AG04450 (cell line): ENCODE measurements at regions not wholly inside any gene's neighbourhood (a gene's known extent, or its start where the extent isn't known, plus 50 kb on each side); places are given as distances from the start of the nearest gene placed in this dataset.

ENCODE experiments used
- CTCF ChIA-PET: fragments of 300-600, 350-600 bp; formaldehyde crosslinking; extraction: SDS; loops from one replicate; lab custom pipeline; 2022; ENCODE audit warnings: antibody characterized with exemption, inconsistent platforms; lab: Charles Lee
- POLR2A ChIA-PET: fragments of 350-600 bp; formaldehyde crosslinking; extraction: SDS; loops from one replicate; lab custom pipeline; 2021; ENCODE audit warnings: antibody characterized with exemption, inconsistent platforms; lab: Yijun Ruan, JAX
- DNase-seq: peaks from one replicate; pipeline ENCODE4 v3.0.0-alpha.2; 2011; ENCODE audit warnings: low read depth, low spot score
- H3K27ac ChIP-seq: one replicate; pipeline ENCODE4 v1.5.1; 2012; ENCODE audit warnings: low read depth, low read length, control low read depth
- H3K27me3 ChIP-seq: one replicate; pipeline ENCODE4 v1.6.0; 2012; ENCODE audit warnings: low read length; ENCODE audit not compliant: control insufficient read depth, insufficient read depth
- H3K4me3 ChIP-seq: 2 replicates; pipeline ENCODE4 v1.5.1; 2011; ENCODE audit warnings: mild to moderate bottlenecking, low read depth, low read length, control low read depth
- H3K9me3 ChIP-seq: 2 replicates; pipeline ENCODE4 v1.5.1; 2012; ENCODE audit warnings: low read length; ENCODE audit not compliant: control insufficient read depth, insufficient read depth
- CTCF ChIP-seq: IDR thresholded peaks from 2 replicates; pipeline ENCODE4 v1.5.1; 2011; ENCODE audit warnings: low read depth, low read length, control low read depth, inconsistent platforms

GRCh38 chrX:40439625-40440532 is 140.9 kb upstream of the ATP6AP2 start:
- no peaks in the 10 kb centered on the region for H3K9me3 ChIP-seq
- CTCF ChIA-PET, result no interaction called here

GRCh38 chrX:40437348-40437747 is 143.4 kb upstream of the ATP6AP2 start:
- DNase-seq, result no peak
- no peak overlapping the region for H3K27ac ChIP-seq
- ChIA-PET CTCF (no interaction called here), POLR2A (no interaction called here)
- H3K27me3 ChIP-seq, result no peaks in the 10 kb centered on the region
- H3K4me3 ChIP-seq, result no peak overlapping the region
- TF ChIP-seq CTCF, result no peak
- no peaks in the 10 kb centered on the region for H3K9me3 ChIP-seq

More at GRCh38 chrX:40439625-40440532, 140.9 kb upstream of the ATP6AP2 start:
- TF ChIP-seq CTCF, result no peak
- DNase-seq, result no peak
- Histone ChIP-seq H3K27ac (no peak overlapping the region), H3K4me3 (no peak overlapping the region), H3K27me3 (no peaks in the 10 kb centered on the region)
- POLR2A ChIA-PET, result no interaction called here

GRCh38 chrX:40434947-40435346 is 145.8 kb upstream of the ATP6AP2 start:
- TF ChIP-seq CTCF, result no peak
- CTCF ChIA-PET, result no interaction called here

DNA sequence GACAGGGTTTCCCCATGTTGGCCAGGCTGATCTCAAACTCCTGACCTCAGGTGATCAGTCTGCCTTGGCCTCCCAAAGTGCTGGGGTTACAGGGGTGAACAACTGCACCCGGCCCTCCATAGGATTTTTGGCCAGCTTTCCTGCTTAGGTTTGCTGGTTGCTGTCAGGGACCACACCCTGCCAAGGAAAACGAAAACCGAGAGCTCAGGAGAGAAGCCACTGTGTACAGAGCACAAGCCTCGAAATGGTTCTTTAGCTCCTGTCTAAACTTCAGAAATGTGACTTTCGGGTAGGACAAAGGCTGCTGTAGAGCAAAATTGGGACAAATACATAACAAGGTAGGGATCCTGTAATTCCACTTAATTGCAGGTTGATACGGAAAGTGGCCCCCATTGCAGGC is 146.3 kb upstream of the ATP6AP2 start:
- H3K4me3 ChIP-seq, result no peak overlapping the region
- no peaks in the 10 kb centered on the region for H3K9me3 ChIP-seq
- TF ChIP-seq CTCF, result no peak
- ChIA-PET CTCF (no interaction called here), POLR2A (interaction anchor here (0.6 kb wide), 1 partner anchor 640 kb away, joined by 10 read pairs; no protein-coding TSS in a partner anchor)
- no peaks in the 10 kb centered on the region for H3K27me3 ChIP-seq
- DNase-seq, result no peak
- H3K27ac ChIP-seq, result no peak overlapping the region

More at GRCh38 chrX:40434947-40435346, 145.8 kb upstream of the ATP6AP2 start:
- Histone ChIP-seq H3K27ac (no peak overlapping the region), H3K4me3 (no peak overlapping the region), H3K27me3 (no peaks in the 10 kb centered on the region), H3K9me3 (no peaks in the 10 kb centered on the region)
- no peak for DNase-seq
- POLR2A ChIA-PET, result no interaction called here

GRCh38 chrX:40433160-40433559 is 147.6 kb upstream of the ATP6AP2 start:
- Histone ChIP-seq H3K27me3 (no peaks in the 10 kb centered on the region), H3K27ac (no peak overlapping the region), H3K9me3 (no peaks in the 10 kb centered on the region), H3K4me3 (no peak overlapping the region)
- POLR2A ChIA-PET, result no interaction called here
- no peak for TF ChIP-seq CTCF
- no peak for DNase-seq
- CTCF ChIA-PET, result no interaction called here
